GM12878 (cell line): ENCODE measurements at regions not wholly inside any gene's neighbourhood (a gene's known extent, or its start where the extent isn't known, plus 50 kb on each side); places are given as distances from the start of the nearest gene placed in this dataset. TPM values are rescaled to one million over a fixed set of nuclear protein-coding genes. Genes with fewer than 3 reads are reported as not detected.

Experiments used
- small RNA-seq: library from RNA; depleted of rRNA; stranded (forward); fragments of <200 nt; gene quantifications from one replicate; pipeline ENCODE3, GENCODE V24; 2014

Small RNA genes in the stretch of these regions (small RNA-seq; reads per million reads assigned to genes)
- not detected for gene RNU6-412P
